ENCODE measurements at regions not wholly inside any gene's neighbourhood (a gene's known extent, or its start where the extent isn't known, plus 50 kb on each side); places are given as distances from the start of the nearest gene placed in this dataset.
A peak's percentile ranks its signal among the peaks of the same experiment; 100 is the strongest.

DNA sequence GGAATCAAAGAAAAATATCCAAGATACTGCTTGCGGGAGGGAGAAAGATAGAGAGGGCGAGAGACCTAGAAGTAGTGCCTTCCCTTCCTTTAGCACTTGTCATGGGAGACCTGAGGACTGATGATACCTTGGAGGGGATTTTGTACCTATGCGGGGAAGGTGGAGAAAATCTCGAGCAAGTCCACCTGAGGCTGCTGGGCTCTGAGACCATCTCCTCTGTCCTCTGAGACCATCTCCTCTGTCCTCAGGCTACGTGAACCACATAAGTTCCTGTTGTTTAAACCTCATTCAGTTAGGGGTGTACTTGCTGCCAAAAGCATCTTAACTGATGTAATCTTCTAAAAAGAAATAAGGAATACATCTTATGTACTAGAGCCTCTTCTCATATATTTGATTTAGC lies 164.9 kb downstream of the NR2F2 start:
- in situ Hi-C loops (cut with HindIII; ENCODE audit: low pct_unique_long_range_greater_than_20kb, low sequenced_read_pairs), result no loop called here
- no peak for DNase-seq (ENCODE audit: low read depth)

- in situ Hi-C loops (cut with HindIII; ENCODE audit: low pct_unique_long_range_greater_than_20kb, low sequenced_read_pairs), result no loop called here
Measured at GRCh38 chr15:96497951-96498350, 167.5 kb downstream of the NR2F2 start.

GRCh38 chr15:96500508-96500907 lies 170.0 kb downstream of the NR2F2 start:
- no peak for DNase-seq (ENCODE audit: low read depth)
- in situ Hi-C loops (cut with HindIII; ENCODE audit: low pct_unique_long_range_greater_than_20kb, low sequenced_read_pairs), result no loop called here

More at GRCh38 chr15:96497951-96498350, 167.5 kb downstream of the NR2F2 start:
- DNase-seq (ENCODE audit: low read depth), result peak; percentile 63

- in situ Hi-C loops (cut with HindIII; ENCODE audit: low pct_unique_long_range_greater_than_20kb, low sequenced_read_pairs), result no loop called here
- no peak for DNase-seq (ENCODE audit: low read depth)
Measured at GRCh38 chr15:96501362-96501761, 170.9 kb downstream of the NR2F2 start.

- no peak for DNase-seq (ENCODE audit: low read depth)
- in situ Hi-C loops (cut with HindIII; ENCODE audit: low pct_unique_long_range_greater_than_20kb, low sequenced_read_pairs), result no loop called here
Measured at GRCh38 chr15:96502196-96502595, 171.7 kb downstream of the NR2F2 start.

GRCh38 chr15:96503276-96503675 lies 172.8 kb downstream of the NR2F2 start:
- in situ Hi-C loops (cut with HindIII; ENCODE audit: low pct_unique_long_range_greater_than_20kb, low sequenced_read_pairs), result no loop called here
- DNase-seq (ENCODE audit: low read depth), result no peak

DNA sequence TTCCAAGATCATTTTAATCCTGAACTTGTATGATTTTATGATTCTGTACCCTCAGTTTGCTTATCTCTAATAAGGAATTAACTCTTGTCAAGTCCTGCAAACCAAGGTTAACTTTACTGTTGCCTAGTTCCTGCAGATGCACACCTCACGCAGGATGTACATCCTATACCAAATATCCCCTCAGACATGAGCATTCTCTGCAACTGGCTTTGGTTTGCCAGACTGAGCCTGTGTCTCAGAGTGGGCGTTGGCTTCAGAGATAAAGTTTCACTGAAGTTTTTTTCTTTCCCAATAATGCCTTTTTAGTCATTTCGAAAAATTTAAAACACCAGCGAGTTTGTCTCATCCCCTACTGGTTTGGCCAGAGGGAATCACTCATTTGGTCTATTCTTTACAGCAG lies 173.9 kb downstream of the NR2F2 start:
- in situ Hi-C loops (cut with HindIII; ENCODE audit: low pct_unique_long_range_greater_than_20kb, low sequenced_read_pairs), result no loop called here
- DNase-seq (ENCODE audit: low read depth), result no peak

- in situ Hi-C loops (cut with HindIII; ENCODE audit: low pct_unique_long_range_greater_than_20kb, low sequenced_read_pairs), result no loop called here
- DNase-seq (ENCODE audit: low read depth), result no peak
Measured at GRCh38 chr15:96505014-96505413, 174.5 kb downstream of the NR2F2 start.

GRCh38 chr15:96514607-96515285 lies 184.2 kb downstream of the NR2F2 start:
- in situ Hi-C loops (cut with HindIII; ENCODE audit: low pct_unique_long_range_greater_than_20kb, low sequenced_read_pairs), result no loop called here
- no peak for DNase-seq (ENCODE audit: low read depth)

DNA sequence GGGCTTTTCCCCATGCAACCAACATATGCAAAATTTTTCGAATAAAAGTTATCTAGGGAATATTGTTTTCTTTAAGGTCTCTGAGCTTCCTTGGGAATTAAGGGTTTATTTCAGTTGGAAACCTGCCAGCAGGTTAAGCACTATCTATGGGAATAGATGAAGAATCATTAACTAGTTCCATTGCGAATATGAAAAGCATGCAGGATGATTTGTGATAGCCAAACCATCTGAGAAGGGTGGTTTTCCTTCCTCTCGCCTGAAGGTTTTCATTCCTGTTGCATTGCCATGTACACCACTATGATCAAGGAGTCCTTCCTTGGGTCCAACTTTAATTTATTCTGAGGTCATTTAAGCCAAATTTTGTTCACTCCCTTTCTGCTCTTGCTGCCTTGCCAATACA lies 184.9 kb downstream of the NR2F2 start:
- peak; percentile 80 for DNase-seq (ENCODE audit: low read depth)
- in situ Hi-C loops (cut with HindIII; ENCODE audit: low pct_unique_long_range_greater_than_20kb, low sequenced_read_pairs), result no loop called here

- in situ Hi-C loops (cut with HindIII; ENCODE audit: low pct_unique_long_range_greater_than_20kb, low sequenced_read_pairs), result no loop called here
- DNase-seq (ENCODE audit: low read depth), result no peak
Measured at GRCh38 chr15:96521386-96521785, 190.9 kb downstream of the NR2F2 start.

DNA sequence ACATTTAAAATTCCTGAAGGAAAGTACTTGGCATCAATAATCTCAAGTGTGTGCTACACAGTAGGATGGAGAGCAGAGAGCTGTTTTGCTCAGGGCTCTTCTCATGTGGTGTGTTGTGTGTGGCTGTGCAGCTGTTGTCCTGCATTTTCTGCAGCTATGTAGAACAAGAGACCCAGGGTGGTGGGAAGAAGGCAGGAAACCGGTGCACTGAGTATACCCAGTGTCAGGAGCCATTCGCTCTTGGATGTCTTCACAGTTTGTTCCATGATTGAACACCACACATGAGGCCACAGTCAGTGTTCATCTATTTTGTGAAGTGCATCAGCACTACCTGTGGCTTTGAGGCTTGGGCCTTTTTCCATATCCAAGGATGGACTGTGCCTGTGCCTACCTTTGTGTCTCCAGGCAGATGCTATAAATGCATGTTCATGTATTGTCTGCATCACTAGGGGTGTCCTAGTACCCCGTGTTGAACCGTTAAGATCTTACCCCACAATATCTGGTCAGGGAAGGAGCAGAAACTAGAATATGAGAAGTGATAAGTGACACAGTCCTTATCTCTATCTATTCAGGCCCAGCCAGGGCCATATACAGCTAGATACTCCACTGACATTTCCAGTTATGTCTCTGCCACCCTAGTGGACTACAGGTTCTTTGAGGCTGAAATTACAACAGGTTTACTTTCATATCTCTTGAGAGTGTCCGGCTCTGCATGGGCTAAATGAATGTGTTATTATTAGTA lies 194.3 kb downstream of the NR2F2 start:
- no peak for DNase-seq (ENCODE audit: low read depth)
- in situ Hi-C loops (cut with HindIII; ENCODE audit: low pct_unique_long_range_greater_than_20kb, low sequenced_read_pairs), result no loop called here

DNA sequence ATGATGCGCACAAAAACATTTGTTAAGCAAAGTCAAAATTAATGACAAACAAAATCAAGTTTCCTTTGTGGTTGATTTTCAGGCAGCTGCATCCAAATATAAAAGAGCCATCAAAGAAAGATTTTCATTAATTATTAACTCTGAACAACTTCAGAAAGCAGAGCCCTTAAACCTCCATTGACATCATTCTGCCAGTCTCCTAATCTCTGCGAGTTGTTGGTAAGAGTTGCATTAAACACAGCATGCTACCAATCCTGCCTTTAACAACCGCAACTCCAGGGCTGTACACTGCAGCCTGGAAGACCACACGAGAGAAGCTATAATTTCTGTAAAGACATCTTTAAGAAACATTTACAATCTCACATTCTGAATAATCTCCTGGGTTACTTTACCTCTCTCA lies 204.6 kb downstream of the NR2F2 start:
- DNase-seq (ENCODE audit: low read depth), result no peak
- in situ Hi-C loops (cut with HindIII; ENCODE audit: low pct_unique_long_range_greater_than_20kb, low sequenced_read_pairs), result no loop called here

DNA sequence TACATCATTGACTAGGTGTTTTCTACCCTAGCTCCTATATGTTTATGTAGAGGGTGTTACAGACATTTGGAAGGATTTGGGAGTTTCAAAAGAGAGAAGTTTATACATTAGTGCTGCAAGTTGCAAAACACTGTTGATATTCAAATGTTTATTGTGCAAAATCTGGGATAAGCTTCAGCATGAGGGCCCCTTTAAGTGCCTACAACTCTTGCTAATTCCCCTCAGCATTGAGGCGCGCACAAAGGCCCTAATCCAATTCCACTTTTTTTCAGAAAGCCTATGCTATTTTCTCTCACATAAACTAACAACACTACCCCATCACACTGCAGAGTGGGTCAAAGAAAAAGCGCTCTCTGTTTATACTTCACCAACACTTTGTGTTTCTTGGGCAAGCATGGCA lies 208.0 kb downstream of the NR2F2 start:
- DNase-seq (ENCODE audit: low read depth), result no peak
- in situ Hi-C loops (cut with HindIII; ENCODE audit: low pct_unique_long_range_greater_than_20kb, low sequenced_read_pairs), result no loop called here

GRCh38 chr15:96540283-96540682 lies 209.8 kb downstream of the NR2F2 start:
- no peak for DNase-seq (ENCODE audit: low read depth)
- in situ Hi-C loops (cut with HindIII; ENCODE audit: low pct_unique_long_range_greater_than_20kb, low sequenced_read_pairs), result no loop called here

GRCh38 chr15:96542130-96542770 lies 211.8 kb downstream of the NR2F2 start:
- in situ Hi-C loops (cut with HindIII; ENCODE audit: low pct_unique_long_range_greater_than_20kb, low sequenced_read_pairs), result no loop called here
- no peak for DNase-seq (ENCODE audit: low read depth)

DNA sequence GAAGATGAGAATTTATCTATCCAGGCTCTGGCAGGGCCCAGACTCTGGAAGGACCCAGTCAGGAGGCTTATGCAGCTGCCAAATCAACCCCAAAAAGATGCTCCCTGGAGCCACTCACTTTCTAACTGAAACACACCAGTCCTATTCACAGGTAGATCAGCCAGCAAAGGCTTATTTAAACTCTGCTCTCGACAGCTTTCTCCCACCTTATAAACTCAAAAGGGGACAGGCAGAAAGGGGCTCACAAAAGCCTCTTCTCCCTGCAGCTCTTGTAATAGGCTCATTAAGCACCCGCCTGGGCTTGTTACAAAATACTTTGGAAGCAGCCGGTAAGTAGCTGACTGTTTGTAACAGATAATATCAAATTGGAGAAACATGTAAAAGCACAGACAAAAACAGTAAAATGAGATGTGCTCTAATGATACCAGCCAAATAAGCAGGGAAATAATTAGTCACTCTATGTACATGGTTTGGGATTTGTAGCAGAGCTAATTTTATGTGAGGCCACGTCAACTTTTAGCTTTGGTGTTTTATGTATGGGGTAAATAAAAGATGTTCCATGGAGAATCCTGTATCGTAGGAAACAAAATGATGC lies 213.8 kb downstream of the NR2F2 start:
- DNase-seq (ENCODE audit: low read depth), result no peak
- in situ Hi-C loops (cut with HindIII; ENCODE audit: low pct_unique_long_range_greater_than_20kb, low sequenced_read_pairs), result no loop called here

- DNase-seq (ENCODE audit: low read depth), result no peak
- in situ Hi-C loops (cut with HindIII; ENCODE audit: low pct_unique_long_range_greater_than_20kb, low sequenced_read_pairs), result no loop called here
Measured at GRCh38 chr15:96549136-96549535, 218.6 kb downstream of the NR2F2 start.

GRCh38 chr15:96551196-96551595 lies 220.7 kb downstream of the NR2F2 start:
- in situ Hi-C loops (cut with HindIII; ENCODE audit: low pct_unique_long_range_greater_than_20kb, low sequenced_read_pairs), result no loop called here
- DNase-seq (ENCODE audit: low read depth), result no peak
